GM23248 (cell line): ENCODE measurements at regions not wholly inside any gene's neighbourhood (a gene's known extent, or its start where the extent isn't known, plus 50 kb on each side); places are given as distances from the start of the nearest gene placed in this dataset.

Experiments
- DNase-seq: peaks from one replicate; pipeline ENCODE4 v3.0.0-alpha.2; 2015
- H2AFZ ChIP-seq: fragments of 200-600 bp; sonication (generic); 2 replicates; pipeline ENCODE4 v1.6.1; 2016; ENCODE audit warnings: antibody characterized with exemption
- H3F3A ChIP-seq: fragments of 200-600 bp; sonication (generic); 2 replicates; pipeline ENCODE4 v1.6.1; 2016; ENCODE audit warnings: mild to moderate bottlenecking, antibody characterized with exemption, mixed run types; ENCODE audit not compliant: insufficient read depth
- H3K27ac ChIP-seq: fragments of 200-600 bp; sonication (generic); 2 replicates; pipeline ENCODE4 v1.5.1; 2016; ENCODE audit warnings: mild to moderate bottlenecking
- H3K27me3 ChIP-seq: fragments of 200-600 bp; sonication (generic); replicated peaks from 2 replicates; pipeline ENCODE4 v1.6.1; 2016; ENCODE audit warnings: mild to moderate bottlenecking; ENCODE audit not compliant: insufficient read depth
- H3K36me3 ChIP-seq: fragments of 200-600 bp; sonication (generic); 2 replicates; pipeline ENCODE4 v1.6.1; 2016; ENCODE audit warnings: low read depth, mild to moderate bottlenecking
- H3K4me1 ChIP-seq: fragments of 200-600 bp; sonication (generic); 2 replicates; pipeline ENCODE4 v1.6.1; 2016; ENCODE audit warnings: mild to moderate bottlenecking; ENCODE audit not compliant: insufficient read depth
- H3K4me2 ChIP-seq: fragments of 200-600 bp; sonication (generic); one replicate; pipeline ENCODE4 v1.6.1; 2016; ENCODE audit warnings: mild to moderate bottlenecking; ENCODE audit not compliant: unreplicated experiment
- H3K4me3 ChIP-seq: fragments of 200-600 bp; sonication (generic); 2 replicates; pipeline ENCODE4 v1.5.1; 2016; ENCODE audit warnings: mild to moderate bottlenecking
- H3K79me2 ChIP-seq: fragments of 200-600 bp; sonication (generic); 2 replicates; pipeline ENCODE4 v1.6.1; 2016; ENCODE audit warnings: mild to moderate bottlenecking; ENCODE audit not compliant: insufficient read depth
- H3K9ac ChIP-seq: fragments of 200-600 bp; sonication (generic); 2 replicates; pipeline ENCODE4 v1.6.1; 2016; ENCODE audit warnings: mild to moderate bottlenecking
- H3K9me2 ChIP-seq: fragments of 200-600 bp; sonication (generic); 2 replicates; pipeline ENCODE4 v1.6.1; 2016; ENCODE audit warnings: mixed run types, mild to moderate bottlenecking, moderate library complexity; ENCODE audit not compliant: insufficient read depth
- H3K9me3 ChIP-seq: fragments of 200-600 bp; sonication (generic); one replicate; pipeline ENCODE4 v1.6.1; 2017; ENCODE audit warnings: low read depth
- H4K20me1 ChIP-seq: fragments of 200-600 bp; sonication (generic); 2 replicates; pipeline ENCODE4 v1.6.0; 2016; ENCODE audit not compliant: insufficient read depth
- EZH2 ChIP-seq: fragments of 200-600 bp; sonication (generic); IDR thresholded peaks from 2 replicates; pipeline ENCODE4 v1.6.1; 2018; ENCODE audit warnings: antibody characterized with exemption, mild to moderate bottlenecking; ENCODE audit not compliant: insufficient read depth, poor library complexity, severe bottlenecking
- EZH2phosphoT487 ChIP-seq: fragments of 200-600 bp; sonication (generic); IDR thresholded peaks from 2 replicates; pipeline ENCODE4 v1.6.1; 2018; ENCODE audit warnings: antibody characterized with exemption, moderate library complexity, mild to moderate bottlenecking, low read depth; ENCODE audit not compliant: insufficient read depth
- WGBS, 2 experiments: methylation state at CpG; one replicate each; pipeline ENCODE4 v1.1.6; 2015 to 2017; ENCODE audit warnings: low lambda C conversion rate in 2 of 2, low coverage in 1 of 2; ENCODE audit errors: missing lambda C conversion rate in 2 of 2; 5-methylcytosine and 5-hydroxymethylcytosine counted together
- in situ Hi-C: fragments of 300-500 bp; cut with MboI; formaldehyde crosslinking; loops from 2 replicates; pipeline ENCODE4 v1.15.0; 2020

DNA sequence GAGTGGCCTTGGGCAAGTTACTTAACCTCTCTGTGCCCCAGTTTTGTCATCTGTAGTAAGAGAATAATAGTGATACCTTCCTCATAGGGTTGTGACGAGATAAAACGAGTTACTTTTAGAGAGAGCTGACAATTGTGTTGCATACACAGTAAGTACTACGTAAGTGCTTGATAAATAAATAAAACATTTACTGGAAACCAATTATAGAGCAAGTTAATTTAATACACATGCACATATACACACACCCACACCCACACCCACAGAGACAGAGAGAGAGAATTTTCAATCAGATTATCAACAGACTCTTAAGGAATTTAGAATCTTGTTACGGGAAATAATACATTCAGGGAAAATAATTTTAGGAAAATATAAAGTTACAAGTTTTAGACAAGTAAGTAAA is 1045.8 kb upstream of the TENM4 start:
- DNase-seq = no peak
- Histone ChIP-seq H2AFZ (no peak overlapping the region), H3K27ac (no peak overlapping the region), H4K20me1 (no peaks in the 10 kb centered on the region), H3K4me2 (no peak overlapping the region), H3K4me1 (no peaks in the 10 kb centered on the region), H3F3A (no peaks in the 10 kb centered on the region), H3K4me3 (no peak overlapping the region), H3K9me2 (no peaks in the 10 kb centered on the region), H3K9ac (no peak overlapping the region), H3K36me3 (no peaks in the 10 kb centered on the region), H3K79me2 (no peaks in the 10 kb centered on the region), H3K9me3 (no peaks in the 10 kb centered on the region), H3K27me3 (no peaks in the 10 kb centered on the region)
- in situ Hi-C loops = no loop called here
- 9 to 14% methylated on average over 4 of the region's 4 CpGs for WGBS, 2 experiments
- TF ChIP-seq EZH2 (no peak), EZH2phosphoT487 (no peak)

DNA sequence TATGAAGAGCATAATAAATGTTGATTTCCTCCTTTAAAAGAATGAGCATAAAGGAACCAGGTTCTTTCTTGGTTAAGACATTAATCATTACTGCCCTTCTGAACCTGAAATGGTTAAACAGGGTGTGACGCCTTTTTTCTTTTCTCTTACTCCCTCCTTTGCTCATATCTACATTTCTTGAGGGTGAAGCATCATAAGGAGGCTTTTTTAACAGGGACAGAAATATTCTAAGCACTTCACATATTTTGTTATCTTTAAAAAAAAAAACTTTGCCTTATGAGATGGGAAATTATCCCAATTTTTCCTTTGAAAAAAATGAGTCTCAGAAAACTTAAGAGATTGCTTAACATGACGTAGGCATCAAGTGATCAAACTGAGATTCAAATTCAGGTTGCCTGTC is 1036.3 kb upstream of the TENM4 start:
- no peaks in the 10 kb centered on the region for H3K36me3 ChIP-seq

DNA sequence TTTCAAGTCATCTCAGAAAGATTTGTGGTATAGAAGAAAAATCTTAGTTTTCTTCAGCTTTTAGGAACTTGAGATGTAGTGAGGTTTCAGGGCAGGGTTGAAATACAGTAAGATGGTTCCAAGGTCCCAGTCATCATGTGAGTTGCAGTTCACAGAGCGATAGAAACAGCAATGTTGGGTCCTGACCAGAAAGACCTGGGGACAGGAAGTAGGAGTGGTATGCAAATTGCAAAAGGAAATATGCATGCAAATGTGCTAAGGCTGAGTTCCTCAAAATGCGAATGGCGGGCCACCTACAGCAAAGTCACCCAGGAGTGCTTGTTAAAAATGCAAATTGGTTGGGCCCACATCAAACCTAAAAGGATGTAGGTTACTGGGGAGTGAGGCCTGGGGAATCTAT is 1032.7 kb upstream of the TENM4 start:
- H3K27ac ChIP-seq = no peak overlapping the region
- H3K27me3 ChIP-seq = no peaks in the 10 kb centered on the region
- no peak overlapping the region for H3K4me2 ChIP-seq
- no peak overlapping the region for H2AFZ ChIP-seq
- no peaks in the 10 kb centered on the region for H3K4me1 ChIP-seq
- no peaks in the 10 kb centered on the region for H3K36me3 ChIP-seq
- H3K9me3 ChIP-seq = no peaks in the 10 kb centered on the region
- no peaks in the 10 kb centered on the region for H3K79me2 ChIP-seq
- no peak overlapping the region for H3K4me3 ChIP-seq
- no peaks in the 10 kb centered on the region for H3F3A ChIP-seq
- no peaks in the 10 kb centered on the region for H3K9me2 ChIP-seq
- no peaks in the 10 kb centered on the region for H4K20me1 ChIP-seq
- H3K9ac ChIP-seq = no peak overlapping the region
- no peak for DNase-seq
- no peak for TF ChIP-seq EZH2phosphoT487
- TF ChIP-seq EZH2 = no peak
- in situ Hi-C loops = no loop called here
- WGBS, 2 experiments = 62 to 64% methylated on average over 3 of the region's 3 CpGs

More for the DNA sequence above, 1036.3 kb upstream of the TENM4 start:
- DNase-seq = no peak
- Histone ChIP-seq H3K27me3 (no peaks in the 10 kb centered on the region), H4K20me1 (no peaks in the 10 kb centered on the region), H3K4me1 (no peaks in the 10 kb centered on the region), H3F3A (no peaks in the 10 kb centered on the region), H3K9ac (no peak overlapping the region), H3K4me3 (no peak overlapping the region), H2AFZ (no peak overlapping the region), H3K79me2 (no peaks in the 10 kb centered on the region), H3K9me3 (no peaks in the 10 kb centered on the region), H3K4me2 (no peak overlapping the region), H3K27ac (no peak overlapping the region), H3K9me2 (no peaks in the 10 kb centered on the region)
- no peak for TF ChIP-seq EZH2
- no peak for TF ChIP-seq EZH2phosphoT487
- in situ Hi-C loops = no loop called here
- WGBS, 2 experiments = 3% methylated on average over 2 of the region's 2 CpGs

DNA sequence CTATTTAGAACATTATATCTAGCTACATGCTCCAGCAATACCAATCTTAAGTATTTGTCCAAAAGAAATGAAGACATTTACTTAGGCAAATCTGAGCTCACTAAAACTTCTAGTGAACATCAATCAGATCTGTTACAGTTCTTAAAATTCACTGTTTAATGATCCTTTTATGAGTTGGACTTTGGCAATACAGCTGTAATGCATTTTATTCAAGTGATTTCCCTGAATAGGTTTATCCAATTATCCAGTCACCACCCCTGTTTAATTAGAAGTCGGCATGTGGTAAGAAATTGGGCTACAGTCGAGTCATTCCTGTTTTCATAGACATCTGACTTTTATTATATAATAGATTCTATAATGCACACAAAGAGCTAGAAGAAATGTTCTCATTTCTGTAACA is 1029.0 kb upstream of the TENM4 start:
- no peak overlapping the region for H2AFZ ChIP-seq
- no peaks in the 10 kb centered on the region for H3K9me2 ChIP-seq
- TF ChIP-seq EZH2phosphoT487 = no peak
- in situ Hi-C loops = no loop called here
- H3F3A ChIP-seq = no peaks in the 10 kb centered on the region
- no peaks in the 10 kb centered on the region for H3K36me3 ChIP-seq
- no peak overlapping the region for H3K4me3 ChIP-seq
- no peak for DNase-seq
- no peak overlapping the region for H3K4me2 ChIP-seq
- no peaks in the 10 kb centered on the region for H3K9me3 ChIP-seq
- H3K79me2 ChIP-seq = no peaks in the 10 kb centered on the region
- H3K9ac ChIP-seq = no peak overlapping the region
- 0% methylated on average over 2 of the region's 2 CpGs for WGBS, 2 experiments
- no peaks in the 10 kb centered on the region for H4K20me1 ChIP-seq
- H3K4me1 ChIP-seq = no peaks in the 10 kb centered on the region
- no peaks in the 10 kb centered on the region for H3K27me3 ChIP-seq
- H3K27ac ChIP-seq = no peak overlapping the region

DNA sequence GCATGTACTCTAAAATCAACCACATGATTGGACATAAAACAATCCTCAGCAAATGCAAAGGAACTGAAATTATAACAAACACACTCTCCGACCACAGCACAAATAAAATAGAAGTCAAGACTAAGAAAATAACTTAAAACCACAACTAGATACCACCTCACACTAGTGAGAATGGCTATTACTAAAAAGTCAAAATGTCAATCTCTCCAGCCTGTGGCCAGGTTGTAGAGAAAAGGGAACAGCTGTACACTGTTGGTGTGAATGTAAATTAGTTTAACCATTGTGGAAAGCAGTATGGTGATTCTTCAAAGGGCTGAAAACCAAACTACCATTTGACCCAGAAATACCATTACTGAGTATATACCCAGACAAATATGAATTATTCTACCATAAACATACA is 1025.7 kb upstream of the TENM4 start:
- Histone ChIP-seq H3K79me2 (no peaks in the 10 kb centered on the region), H3K9ac (no peak overlapping the region), H3K27ac (no peak overlapping the region), H3K4me2 (no peak overlapping the region), H2AFZ (no peak overlapping the region), H3F3A (no peaks in the 10 kb centered on the region), H3K4me1 (no peaks in the 10 kb centered on the region), H3K36me3 (no peaks in the 10 kb centered on the region), H3K4me3 (no peak overlapping the region), H3K27me3 (no peaks in the 10 kb centered on the region), H4K20me1 (no peaks in the 10 kb centered on the region), H3K9me2 (no peaks in the 10 kb centered on the region), H3K9me3 (no peaks in the 10 kb centered on the region)
- WGBS, 2 experiments = 19 to 40% methylated on average over 1 of the region's 1 CpG
- in situ Hi-C loops = no loop called here
- no peak for TF ChIP-seq EZH2phosphoT487
- no peak for TF ChIP-seq EZH2
- DNase-seq = no peak
